ENCODE measurements at regions not wholly inside any gene's neighbourhood (a gene's known extent, or its start where the extent isn't known, plus 50 kb on each side); places are given as distances from the start of the nearest gene placed in this dataset.
"Not testable (repeated sequence)": the region's sequence is repeated elsewhere in the genome, so short reads cannot be mapped to it uniquely, and the experiment has no call there.

GRCh38 chr16:21530729-21531383 is 68.5 kb upstream of the METTL9 start:
- intact Hi-C loops (cut with micrococcal nuclease), result not testable (repeated sequence)

GRCh38 chr16:21532996-21533395 is 66.4 kb upstream of the METTL9 start:
- intact Hi-C loops (cut with micrococcal nuclease), result not testable (repeated sequence)

GRCh38 chr16:21533474-21533873 is 65.9 kb upstream of the METTL9 start:
- intact Hi-C loops (cut with micrococcal nuclease), result not testable (repeated sequence)

GRCh38 chr16:21534561-21534960 is 64.8 kb upstream of the METTL9 start:
- intact Hi-C loops (cut with micrococcal nuclease), result not testable (repeated sequence)

- intact Hi-C loops (cut with micrococcal nuclease), result not testable (repeated sequence)
Observed at GRCh38 chr16:21535201-21535600, 64.2 kb upstream of the METTL9 start.

- intact Hi-C loops (cut with micrococcal nuclease), result not testable (repeated sequence)
Observed at GRCh38 chr16:21536740-21537139, 62.6 kb upstream of the METTL9 start.

GRCh38 chr16:21537598-21537997 is 61.8 kb upstream of the METTL9 start:
- intact Hi-C loops (cut with micrococcal nuclease), result not testable (repeated sequence)

- intact Hi-C loops (cut with micrococcal nuclease), result not testable (repeated sequence)
Observed at GRCh38 chr16:21539107-21539618, 60.2 kb upstream of the METTL9 start.

- intact Hi-C loops (cut with micrococcal nuclease), result not testable (repeated sequence)
Observed at GRCh38 chr16:21540770-21541433, 58.5 kb upstream of the METTL9 start.

- intact Hi-C loops (cut with micrococcal nuclease), result not testable (repeated sequence)
Observed at GRCh38 chr16:21541611-21542051, 57.7 kb upstream of the METTL9 start.

- intact Hi-C loops (cut with micrococcal nuclease), result not testable (repeated sequence)
Observed at GRCh38 chr16:21542075-21542474, 57.3 kb upstream of the METTL9 start.

- intact Hi-C loops (cut with micrococcal nuclease), result not testable (repeated sequence)
Observed at GRCh38 chr16:21542491-21543124, 56.8 kb upstream of the METTL9 start.

GRCh38 chr16:21543151-21543836 is 56.1 kb upstream of the METTL9 start:
- intact Hi-C loops (cut with micrococcal nuclease), result not testable (repeated sequence)

- intact Hi-C loops (cut with micrococcal nuclease), result not testable (repeated sequence)
Observed at GRCh38 chr16:21545664-21546326, 53.6 kb upstream of the METTL9 start.

- intact Hi-C loops (cut with micrococcal nuclease), result not testable (repeated sequence)
Observed at GRCh38 chr16:21549396-21549795, 50.0 kb upstream of the METTL9 start.
